PFSK-1 (cell line): ENCODE measurements at regions not wholly inside any gene's neighbourhood (a gene's known extent, or its start where the extent isn't known, plus 50 kb on each side); places are given as distances from the start of the nearest gene placed in this dataset.

ENCODE experiments used
- FOXP2 ChIP-seq: optimal IDR thresholded peaks from 2 replicates; pipeline ENCODE3; 2011; ENCODE audit warnings: borderline replicate concordance, control low read depth, inconsistent platforms; ENCODE audit not compliant: insufficient read depth; ENCODE audit errors: extremely low read length, extremely low read depth
- POLR2AphosphoS5 ChIP-seq: IDR thresholded peaks from 2 replicates; pipeline ENCODE4 v1.6.1; 2012; ENCODE audit warnings: low read depth, mild to moderate bottlenecking, control low read depth, low read length, moderate library complexity
- SIN3A ChIP-seq: IDR thresholded peaks from 2 replicates; pipeline ENCODE4 v1.6.1; 2012; ENCODE audit warnings: mild to moderate bottlenecking, low read length, moderate library complexity, borderline replicate concordance; ENCODE audit not compliant: insufficient read depth
- TAF1 ChIP-seq: IDR thresholded peaks from 2 replicates; pipeline ENCODE4 v1.6.1; 2012; ENCODE audit warnings: low read length, control low read depth, borderline replicate concordance; ENCODE audit not compliant: insufficient read depth
- TF ChIP-seq, protein P1 (sequence below), 2 experiments: IDR thresholded peaks; 2 replicates each; pipeline versions ENCODE4 v1.6.1 to v1.8.0; 2011 to 2012; ENCODE audit warnings: low read depth in 2 of 2, low read length in 2 of 2, control low read depth in 1 of 2, inconsistent platforms in 1 of 2, mild to moderate bottlenecking in 1 of 2, moderate library complexity in 1 of 2; ENCODE audit not compliant: insufficient read depth in 1 of 2

GRCh38 chr20:18921291-18921690, 107.7 kb downstream of the SCP2D1 start:
- no peak for TF ChIP-seq SIN3A
- no peak for TF ChIP-seq TAF1
- TF ChIP-seq, protein P1, sequence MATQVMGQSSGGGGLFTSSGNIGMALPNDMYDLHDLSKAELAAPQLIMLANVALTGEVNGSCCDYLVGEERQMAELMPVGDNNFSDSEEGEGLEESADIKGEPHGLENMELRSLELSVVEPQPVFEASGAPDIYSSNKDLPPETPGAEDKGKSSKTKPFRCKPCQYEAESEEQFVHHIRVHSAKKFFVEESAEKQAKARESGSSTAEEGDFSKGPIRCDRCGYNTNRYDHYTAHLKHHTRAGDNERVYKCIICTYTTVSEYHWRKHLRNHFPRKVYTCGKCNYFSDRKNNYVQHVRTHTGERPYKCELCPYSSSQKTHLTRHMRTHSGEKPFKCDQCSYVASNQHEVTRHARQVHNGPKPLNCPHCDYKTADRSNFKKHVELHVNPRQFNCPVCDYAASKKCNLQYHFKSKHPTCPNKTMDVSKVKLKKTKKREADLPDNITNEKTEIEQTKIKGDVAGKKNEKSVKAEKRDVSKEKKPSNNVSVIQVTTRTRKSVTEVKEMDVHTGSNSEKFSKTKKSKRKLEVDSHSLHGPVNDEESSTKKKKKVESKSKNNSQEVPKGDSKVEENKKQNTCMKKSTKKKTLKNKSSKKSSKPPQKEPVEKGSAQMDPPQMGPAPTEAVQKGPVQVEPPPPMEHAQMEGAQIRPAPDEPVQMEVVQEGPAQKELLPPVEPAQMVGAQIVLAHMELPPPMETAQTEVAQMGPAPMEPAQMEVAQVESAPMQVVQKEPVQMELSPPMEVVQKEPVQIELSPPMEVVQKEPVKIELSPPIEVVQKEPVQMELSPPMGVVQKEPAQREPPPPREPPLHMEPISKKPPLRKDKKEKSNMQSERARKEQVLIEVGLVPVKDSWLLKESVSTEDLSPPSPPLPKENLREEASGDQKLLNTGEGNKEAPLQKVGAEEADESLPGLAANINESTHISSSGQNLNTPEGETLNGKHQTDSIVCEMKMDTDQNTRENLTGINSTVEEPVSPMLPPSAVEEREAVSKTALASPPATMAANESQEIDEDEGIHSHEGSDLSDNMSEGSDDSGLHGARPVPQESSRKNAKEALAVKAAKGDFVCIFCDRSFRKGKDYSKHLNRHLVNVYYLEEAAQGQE (IDR thresholded peaks at IDR 0.05; ENCODE audit: insufficient read depth in 1 of 2, low read depth in 2 of 2, low read length in 2 of 2) = no peak
- TF ChIP-seq POLR2AphosphoS5 = no peak
- no peak for TF ChIP-seq FOXP2
